ENCODE measurements at regions not wholly inside any gene's neighbourhood (a gene's known extent, or its start where the extent isn't known, plus 50 kb on each side); places are given as distances from the start of the nearest gene placed in this dataset.

GRCh38 chr10:81426722-81427121 is 448.3 kb upstream of the NRG3 start:
- TF ChIP-seq EZH2 (IDR thresholded peaks at IDR 0.05) (no peak), POLR2AphosphoS5 (IDR thresholded peaks at IDR 0.05; ENCODE audit: borderline replicate concordance, low read depth, low read length) (no peak), FOXP2 (optimal IDR thresholded peaks at IDR 0.05; ENCODE audit: control extremely low read depth, extremely low read length, insufficient read depth) (no peak)
